OCI-LY1 (cell line): ENCODE measurements at regions not wholly inside any gene's neighbourhood (a gene's known extent, or its start where the extent isn't known, plus 50 kb on each side); places are given as distances from the start of the nearest gene placed in this dataset.

Experiments used
- H2AFZ ChIP-seq: fragments of 200-600 bp; sonication (generic), shearing (Covaris generic); 2 replicates; pipeline ENCODE4 v1.6.0; 2014; ENCODE audit warnings: antibody characterized with exemption, mild to moderate bottlenecking, low read length
- H3F3A ChIP-seq: fragments of 200-600 bp; sonication (generic), shearing (Covaris generic); 2 replicates; pipeline ENCODE4 v1.6.0; 2014; ENCODE audit warnings: mild to moderate bottlenecking, antibody characterized with exemption, low read length, moderate library complexity; ENCODE audit not compliant: insufficient read depth
- H3K27ac ChIP-seq: fragments of 200-600 bp; sonication (generic); 2 replicates; pipeline ENCODE4 v1.5.1; 2014; ENCODE audit warnings: low read length, mixed run types, mild to moderate bottlenecking, low read depth; ENCODE audit not compliant: poor library complexity, severe bottlenecking
- H3K27me3 ChIP-seq: fragments of 200-600 bp; sonication (generic); 2 replicates; pipeline ENCODE4 v1.6.0; 2014; ENCODE audit warnings: antibody characterized with exemption, mild to moderate bottlenecking, low read length, moderate library complexity; ENCODE audit not compliant: insufficient read depth
- H3K36me3 ChIP-seq: fragments of 200-600 bp; sonication (generic); 2 replicates; pipeline ENCODE4 v1.6.1; 2014; ENCODE audit warnings: mild to moderate bottlenecking, antibody characterized with exemption, low read length, moderate library complexity, mixed read lengths; ENCODE audit not compliant: insufficient read depth
- H3K4me1 ChIP-seq: fragments of 200-600 bp; sonication (generic); 2 replicates; pipeline ENCODE4 v1.5.1; 2014; ENCODE audit warnings: mild to moderate bottlenecking, low read length, moderate library complexity; ENCODE audit not compliant: insufficient read depth, severe bottlenecking
- H3K4me2 ChIP-seq: fragments of 200-600 bp; sonication (generic), shearing (Covaris generic); 2 replicates; pipeline ENCODE4 v1.6.1; 2014; ENCODE audit warnings: low read length
- H3K4me3 ChIP-seq: fragments of 200-600 bp; sonication (generic); 2 replicates; pipeline ENCODE4 v1.5.1; 2014; ENCODE audit warnings: low read length, low read depth, mild to moderate bottlenecking, mixed read lengths; ENCODE audit not compliant: poor library complexity, severe bottlenecking
- H3K79me2 ChIP-seq: fragments of 200-600 bp; shearing (Covaris generic); 2 replicates; pipeline ENCODE4 v1.6.1; 2016; ENCODE audit warnings: mixed run types, low read length, mixed read lengths; ENCODE audit not compliant: insufficient read depth
- H3K9ac ChIP-seq: fragments of 200-600 bp; sonication (generic), shearing (Covaris generic); 2 replicates; pipeline ENCODE4 v1.6.1; 2014; ENCODE audit warnings: mild to moderate bottlenecking, low read length, mixed read lengths
- H3K9me2 ChIP-seq: fragments of 200-600 bp; sonication (generic), shearing (Covaris generic); 2 replicates; pipeline ENCODE4 v1.6.1; 2014; ENCODE audit warnings: low read depth, mild to moderate bottlenecking, low read length, mixed read lengths
- H3K9me3 ChIP-seq: fragments of 200-600 bp; shearing (Covaris generic); 2 replicates; pipeline ENCODE4 v1.6.1; 2014; ENCODE audit warnings: low read length, mixed read lengths
- H4K20me1 ChIP-seq: fragments of 200-600 bp; sonication (generic), shearing (Covaris generic); 2 replicates; pipeline ENCODE4 v1.6.0; 2016; ENCODE audit warnings: mild to moderate bottlenecking, low read length; ENCODE audit not compliant: insufficient read depth
- CTCF ChIP-seq: fragments of 200-600 bp; sonication (generic), shearing (Covaris generic); IDR thresholded peaks from 2 replicates; pipeline ENCODE4 v1.5.1; 2017; ENCODE audit warnings: mild to moderate bottlenecking, antibody characterized with exemption, low read length, moderate library complexity, mixed read lengths
- EZH2 ChIP-seq: fragments of 200-600 bp; sonication (generic), shearing (Covaris generic); IDR thresholded peaks from 2 replicates; pipeline ENCODE4 v1.8.0; 2017; ENCODE audit warnings: borderline replicate concordance, mixed run types, mild to moderate bottlenecking, antibody characterized with exemption, low read length, moderate library complexity, mixed read lengths

- no peak overlapping the region for H3K27ac ChIP-seq
- H3K4me2 ChIP-seq: no peak overlapping the region
- H3K4me3 ChIP-seq: no peak overlapping the region
- H2AFZ ChIP-seq: no peak overlapping the region
- no peaks in the 10 kb centered on the region for H3K79me2 ChIP-seq
- TF ChIP-seq EZH2: no peak
- no peak for TF ChIP-seq CTCF
- no peaks in the 10 kb centered on the region for H4K20me1 ChIP-seq
- H3K36me3 ChIP-seq: no peaks in the 10 kb centered on the region
- H3K9ac ChIP-seq: no peak overlapping the region
- H3K9me3 ChIP-seq: no peaks in the 10 kb centered on the region
- H3K4me1 ChIP-seq: no peaks in the 10 kb centered on the region
- no peaks in the 10 kb centered on the region for H3K9me2 ChIP-seq
- H3F3A ChIP-seq: no peaks in the 10 kb centered on the region
- H3K27me3 ChIP-seq: no peaks in the 10 kb centered on the region
Observed at GRCh38 chr2:5263291-5263690, 428.9 kb upstream of the SOX11 start.

DNA sequence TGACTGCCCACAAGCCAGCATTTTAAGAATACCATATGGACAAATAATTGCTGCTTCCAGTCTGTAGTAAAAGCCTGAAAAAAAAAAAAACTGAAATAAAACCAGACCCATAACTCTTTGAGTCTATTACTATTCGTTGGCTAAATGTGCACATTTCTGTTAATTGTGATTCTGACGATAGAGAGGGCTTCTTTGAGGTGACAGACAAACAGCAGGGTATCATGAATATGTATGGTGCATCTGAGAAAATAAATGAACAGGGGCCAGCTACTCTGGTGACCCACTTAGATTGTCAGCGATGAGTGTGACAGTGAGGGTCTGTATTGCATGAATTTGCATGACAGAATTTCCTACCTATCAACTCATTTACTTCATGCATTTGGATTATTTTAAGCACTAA, 427.8 kb upstream of the SOX11 start:
- H2AFZ ChIP-seq: no peak overlapping the region
- no peak overlapping the region for H3K27ac ChIP-seq
- H3K36me3 ChIP-seq: no peaks in the 10 kb centered on the region
- H3K9ac ChIP-seq: no peak overlapping the region
- no peaks in the 10 kb centered on the region for H3F3A ChIP-seq
- H3K4me1 ChIP-seq: no peaks in the 10 kb centered on the region
- H3K9me3 ChIP-seq: no peaks in the 10 kb centered on the region
- no peaks in the 10 kb centered on the region for H4K20me1 ChIP-seq
- no peak overlapping the region for H3K4me3 ChIP-seq
- no peaks in the 10 kb centered on the region for H3K79me2 ChIP-seq
- H3K9me2 ChIP-seq: no peaks in the 10 kb centered on the region
- no peak overlapping the region for H3K4me2 ChIP-seq
- TF ChIP-seq EZH2: no peak
- no peak for TF ChIP-seq CTCF
- H3K27me3 ChIP-seq: no peaks in the 10 kb centered on the region

GRCh38 chr2:5285061-5285460, 407.1 kb upstream of the SOX11 start:
- Histone ChIP-seq H3K4me1 (no peaks in the 10 kb centered on the region), H3K4me2 (no peak overlapping the region), H3F3A (no peaks in the 10 kb centered on the region), H3K9ac (no peak overlapping the region), H3K36me3 (no peaks in the 10 kb centered on the region), H3K9me3 (no peaks in the 10 kb centered on the region), H3K27me3 (no peaks in the 10 kb centered on the region), H3K9me2 (no peaks in the 10 kb centered on the region), H3K79me2 (no peaks in the 10 kb centered on the region), H2AFZ (no peak overlapping the region), H3K27ac (no peak overlapping the region), H4K20me1 (no peaks in the 10 kb centered on the region), H3K4me3 (no peak overlapping the region)
- no peak for TF ChIP-seq EZH2
- no peak for TF ChIP-seq CTCF
